Lower leg skin (tissue), 4 donors: ENCODE measurements at regions not wholly inside any gene's neighbourhood (a gene's known extent, or its start where the extent isn't known, plus 50 kb on each side); places are given as distances from the start of the nearest gene placed in this dataset.

Experiments
- DNase-seq, 2 donors: peaks; one replicate each; pipeline ENCODE4 v3.0.0-alpha.2; 2019; ENCODE audit warnings: low spot score in 2 of 2
- H3K4me3 ChIP-seq: fragments of 200-600 bp; sonication (generic); 2 replicates; pipeline ENCODE4 v1.5.1; 2017; ENCODE audit warnings: mild to moderate bottlenecking, low read depth; ENCODE audit not compliant: poor library complexity, severe bottlenecking
- CTCF ChIP-seq, 3 donors: fragments of 450-650 bp; IDR thresholded peaks; one replicate each; pipeline ENCODE4 v1.5.1; 2016; ENCODE audit warnings: antibody characterized with exemption in 3 of 3, mild to moderate bottlenecking in 3 of 3, moderate library complexity in 2 of 3
- POLR2A ChIP-seq, 2 donors: fragments of 450-650 bp; IDR thresholded peaks; one replicate each; pipeline ENCODE4 v1.6.1; 2016 to 2017; ENCODE audit warnings: antibody characterized with exemption in 2 of 2, mild to moderate bottlenecking in 1 of 2, moderate library complexity in 1 of 2
- WGBS, 2 donors: methylation state at CpG; one replicate each; pipeline ENCODE4 v1.1.5; 2018; 5-methylcytosine and 5-hydroxymethylcytosine counted together
- intact Hi-C: fragments of 100-400 bp; cut with DNase I; formaldehyde crosslinking; loops from one replicate; pipeline ENCODE4 v1.15.0; 2023; ENCODE audit warnings: low total_unique reads

GRCh38 chr6:115071962-115072361, 729.1 kb upstream of the HS3ST5 start:
- no peak for TF ChIP-seq POLR2A (IDR thresholded peaks at IDR 0.05)
- no peak for TF ChIP-seq CTCF (IDR thresholded peaks at IDR 0.05)
- intact Hi-C loops = loop anchor here (5.0 kb wide), 1 partner anchor 460 kb away; no protein-coding TSS in a partner anchor
- 42 to 44% methylated on average over 1 of the region's 1 CpG for WGBS, 2 donors
- H3K4me3 ChIP-seq = no peak overlapping the region
- no peak for DNase-seq

GRCh38 chr6:115067690-115068447, 725.0 kb upstream of the HS3ST5 start:
- WGBS, 2 donors = 46 to 53% methylated on average over 6 of the region's 6 CpGs
- no peak overlapping the region for H3K4me3 ChIP-seq
- no peak for DNase-seq
- no peak for TF ChIP-seq CTCF (IDR thresholded peaks at IDR 0.05)
- TF ChIP-seq POLR2A (IDR thresholded peaks at IDR 0.05) = no peak
- intact Hi-C loops = no loop called here

- intact Hi-C loops = no loop called here
- TF ChIP-seq CTCF (IDR thresholded peaks at IDR 0.05) = no peak
- TF ChIP-seq POLR2A (IDR thresholded peaks at IDR 0.05) = no peak
- no peak for DNase-seq
- no peak overlapping the region for H3K4me3 ChIP-seq
- WGBS, 2 donors = 55 to 63% methylated on average over 2 of the region's 2 CpGs
Observed at GRCh38 chr6:115064680-115065079, 721.9 kb upstream of the HS3ST5 start.

- H3K4me3 ChIP-seq = no peak overlapping the region
- intact Hi-C loops = no loop called here
- TF ChIP-seq POLR2A (IDR thresholded peaks at IDR 0.05) = no peak
- no peak for TF ChIP-seq CTCF (IDR thresholded peaks at IDR 0.05)
- DNase-seq = no peak
Observed at GRCh38 chr6:115060581-115060980, 717.8 kb upstream of the HS3ST5 start.

- intact Hi-C loops = no loop called here
- no peak for TF ChIP-seq POLR2A (IDR thresholded peaks at IDR 0.05)
- TF ChIP-seq CTCF (IDR thresholded peaks at IDR 0.05) = no peak
- DNase-seq = no peak
- H3K4me3 ChIP-seq = no peak overlapping the region
- 50 to 58% methylated on average over 3 of the region's 3 CpGs for WGBS, 2 donors
Observed at GRCh38 chr6:115058414-115059211, 715.8 kb upstream of the HS3ST5 start.
